ENCODE measurements at regions not wholly inside any gene's neighbourhood (a gene's known extent, or its start where the extent isn't known, plus 50 kb on each side); places are given as distances from the start of the nearest gene placed in this dataset.
"Not testable (repeated sequence)": the region's sequence is repeated elsewhere in the genome, so short reads cannot be mapped to it uniquely, and the experiment has no call there.

GRCh38 chr6:169087443-169088041 is 166.1 kb downstream of the THBS2 start:
- H3K27me3 Mint-ChIP-seq (ENCODE audit: insufficient read depth), result no peaks in the 10 kb centered on the region
- peaks cover 50% of the 10 kb centered on the region for H3K36me3 Mint-ChIP-seq (ENCODE audit: low read depth)
- TF ChIP-seq, protein P1, sequence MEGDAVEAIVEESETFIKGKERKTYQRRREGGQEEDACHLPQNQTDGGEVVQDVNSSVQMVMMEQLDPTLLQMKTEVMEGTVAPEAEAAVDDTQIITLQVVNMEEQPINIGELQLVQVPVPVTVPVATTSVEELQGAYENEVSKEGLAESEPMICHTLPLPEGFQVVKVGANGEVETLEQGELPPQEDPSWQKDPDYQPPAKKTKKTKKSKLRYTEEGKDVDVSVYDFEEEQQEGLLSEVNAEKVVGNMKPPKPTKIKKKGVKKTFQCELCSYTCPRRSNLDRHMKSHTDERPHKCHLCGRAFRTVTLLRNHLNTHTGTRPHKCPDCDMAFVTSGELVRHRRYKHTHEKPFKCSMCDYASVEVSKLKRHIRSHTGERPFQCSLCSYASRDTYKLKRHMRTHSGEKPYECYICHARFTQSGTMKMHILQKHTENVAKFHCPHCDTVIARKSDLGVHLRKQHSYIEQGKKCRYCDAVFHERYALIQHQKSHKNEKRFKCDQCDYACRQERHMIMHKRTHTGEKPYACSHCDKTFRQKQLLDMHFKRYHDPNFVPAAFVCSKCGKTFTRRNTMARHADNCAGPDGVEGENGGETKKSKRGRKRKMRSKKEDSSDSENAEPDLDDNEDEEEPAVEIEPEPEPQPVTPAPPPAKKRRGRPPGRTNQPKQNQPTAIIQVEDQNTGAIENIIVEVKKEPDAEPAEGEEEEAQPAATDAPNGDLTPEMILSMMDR (IDR thresholded peaks at IDR 0.05), result no peak
- H3K4me3 Mint-ChIP-seq, result no peak overlapping the region
- peaks cover 31% of the 10 kb centered on the region for H3K9me3 Mint-ChIP-seq
- DNase-seq, result no peak
- H3K4me1 Mint-ChIP-seq (ENCODE audit: low read depth), result peaks cover 29% of the 10 kb centered on the region
- peak overlapping the region; percentile 29 for H3K27ac Mint-ChIP-seq

DNA sequence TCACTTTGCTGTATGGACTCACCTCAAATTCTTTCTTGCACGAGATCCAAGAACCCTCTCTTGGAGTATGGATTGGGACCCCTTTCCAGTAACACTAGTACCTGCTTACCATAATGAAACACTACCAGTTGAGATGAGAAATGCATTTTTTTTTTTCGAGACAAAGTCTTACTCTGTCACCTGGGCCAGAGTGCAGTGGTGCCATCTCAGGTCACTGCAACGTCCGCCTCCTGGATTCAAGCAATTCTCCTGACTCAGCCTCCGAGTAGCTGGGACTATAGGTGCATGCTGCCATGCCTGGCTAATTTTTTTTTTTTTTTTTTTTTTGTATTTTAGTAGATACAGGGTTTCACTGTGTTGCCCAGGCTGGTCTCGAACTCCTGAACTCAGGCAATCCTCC is 167.0 kb downstream of the THBS2 start:
- H3K36me3 Mint-ChIP-seq (ENCODE audit: low read depth), result peaks cover 41% of the 10 kb centered on the region
- not testable (repeated sequence) for H3K27ac Mint-ChIP-seq

GRCh38 chr6:169086020-169086419 is 167.6 kb downstream of the THBS2 start:
- TF ChIP-seq, protein P1 (IDR thresholded peaks at IDR 0.05), result no peak
- Mint-ChIP-seq H3K27ac (no peak overlapping the region), H3K4me1 (ENCODE audit: low read depth) (peaks cover 21% of the 10 kb centered on the region; the same call in 1 of the 2 replicates), H3K27me3 (ENCODE audit: insufficient read depth) (no peaks in the 10 kb centered on the region), H3K4me3 (no peak overlapping the region), H3K9me3 (peaks cover 15% of the 10 kb centered on the region), H3K36me3 (ENCODE audit: low read depth) (peaks cover 35% of the 10 kb centered on the region)
- DNase-seq, result no peak

More for the DNA sequence above, 167.0 kb downstream of the THBS2 start:
- not testable (repeated sequence) for DNase-seq; H3K27me3 Mint-ChIP-seq (ENCODE audit: insufficient read depth); H3K4me3 Mint-ChIP-seq
- peaks cover 21% of the 10 kb centered on the region; the same call in 1 of the 2 replicates for H3K4me1 Mint-ChIP-seq (ENCODE audit: low read depth)
- peaks cover 21% of the 10 kb centered on the region for H3K9me3 Mint-ChIP-seq

GRCh38 chr6:169085466-169085865 is 168.2 kb downstream of the THBS2 start:
- Mint-ChIP-seq H3K27ac (no peak overlapping the region), H3K36me3 (ENCODE audit: low read depth) (peaks cover 31% of the 10 kb centered on the region), H3K4me3 (no peak overlapping the region), H3K27me3 (ENCODE audit: insufficient read depth) (no peaks in the 10 kb centered on the region), H3K9me3 (peaks cover 10% of the 10 kb centered on the region), H3K4me1 (ENCODE audit: low read depth) (peaks cover 21% of the 10 kb centered on the region; the same call in 1 of the 2 replicates)
- TF ChIP-seq, protein P1 (IDR thresholded peaks at IDR 0.05), result no peak
- DNase-seq, result no peak

DNA sequence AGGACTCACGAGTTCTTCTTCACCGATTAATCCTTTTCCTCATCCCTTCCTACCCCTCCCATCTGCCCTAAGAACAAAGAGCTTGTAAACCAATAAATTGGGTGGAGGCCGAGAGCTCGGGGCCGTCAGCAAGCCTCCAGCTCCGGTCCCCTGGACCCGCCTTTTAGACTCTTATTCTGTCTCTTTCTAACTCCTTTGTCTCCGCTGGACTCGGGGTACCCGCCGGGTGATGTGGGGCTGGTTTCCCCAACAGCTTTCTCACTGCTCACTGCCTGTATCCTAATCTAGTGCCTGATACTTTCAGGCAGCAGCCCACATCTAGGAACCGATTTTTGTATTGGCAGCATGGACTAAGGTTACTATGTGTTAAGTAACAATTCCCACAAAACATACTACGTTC is 169.1 kb downstream of the THBS2 start:
- not testable (repeated sequence) for DNase-seq; H3K27ac Mint-ChIP-seq; H3K4me3 Mint-ChIP-seq; H3K27me3 Mint-ChIP-seq (ENCODE audit: insufficient read depth); H3K9me3 Mint-ChIP-seq
- H3K36me3 Mint-ChIP-seq (ENCODE audit: low read depth), result peaks cover 23% of the 10 kb centered on the region
- H3K4me1 Mint-ChIP-seq (ENCODE audit: low read depth), result peaks cover 21% of the 10 kb centered on the region; the same call in 1 of the 2 replicates

GRCh38 chr6:169084067-169084466 is 169.6 kb downstream of the THBS2 start:
- H3K4me3 Mint-ChIP-seq, result no peak overlapping the region

More at GRCh38 chr6:169084067-169084466, 169.6 kb downstream of the THBS2 start:
- Mint-ChIP-seq H3K27me3 (ENCODE audit: insufficient read depth) (no peaks in the 10 kb centered on the region), H3K27ac (no peak overlapping the region), H3K9me3 (no peaks in the 10 kb centered on the region; the same call in 1 of the 2 replicates), H3K4me1 (ENCODE audit: low read depth) (peaks cover 20% of the 10 kb centered on the region; the same call in 1 of the 2 replicates), H3K36me3 (ENCODE audit: low read depth) (peaks cover 21% of the 10 kb centered on the region)
- TF ChIP-seq, protein P1 (IDR thresholded peaks at IDR 0.05), result no peak
- DNase-seq, result no peak

Measured in HFFc6 (cell line).